H1 (cell line): ENCODE measurements at regions not wholly inside any gene's neighbourhood (a gene's known extent, or its start where the extent isn't known, plus 50 kb on each side); places are given as distances from the start of the nearest gene placed in this dataset.

Experiments used
- CTCF ChIA-PET: fragments of 300-600 bp; sonication (Branson Sonifier 250); formaldehyde crosslinking; loops from one replicate; lab custom pipeline; 2021; ENCODE audit not compliant: partially characterized antibody; lab: Charles Lee
- POLR2A ChIA-PET: fragments of 300-600 bp; sonication (Branson Sonifier 250); formaldehyde crosslinking; loops from one replicate; lab custom pipeline; 2021; ENCODE audit warnings: inconsistent platforms; ENCODE audit not compliant: partially characterized antibody; lab: Charles Lee
- DNase-seq, 2 experiments: peaks; one replicate each; pipeline versions ENCODE4 v3.0.0 to v3.0.0-alpha.2; 2010 to 2022; ENCODE audit warnings: low spot score in 2 of 2, low read depth in 1 of 2, mixed read lengths in 1 of 2
- FAIRE-seq: peaks from 2 replicates; lab custom pipeline; 2011; peaks lifted over from hg19 to GRCh38; lab: Jason Lieb, UNC
- H2AFZ ChIP-seq: 2 replicates; pipeline ENCODE4 v1.8.1; 2012; ENCODE audit warnings: low read length, inconsistent platforms
- H2AK5ac ChIP-seq: 2 replicates; pipeline ENCODE4 v1.6.1; 2013; ENCODE audit warnings: low read depth, low read length
- H2BK120ac ChIP-seq: replicated peaks from 2 replicates; pipeline ENCODE3; 2013; ENCODE audit warnings: low read depth, low read length, inconsistent platforms
- H2BK12ac ChIP-seq: 2 replicates; pipeline ENCODE4 v1.6.1; 2013; ENCODE audit warnings: low read depth, low read length
- H2BK15ac ChIP-seq: 2 replicates; pipeline ENCODE4 v1.6.1; 2013; ENCODE audit warnings: low read length
- H2BK20ac ChIP-seq: 2 replicates; pipeline ENCODE4 v1.6.1; 2013; ENCODE audit warnings: low read length
- H2BK5ac ChIP-seq: 2 replicates; pipeline ENCODE4 v1.6.1; 2013; ENCODE audit warnings: low read depth, low read length
- H3K14ac ChIP-seq: 2 replicates; pipeline ENCODE4 v1.6.1; 2013; ENCODE audit warnings: inconsistent platforms; ENCODE audit not compliant: insufficient read length
- H3K18ac ChIP-seq: 2 replicates; pipeline ENCODE4 v1.6.1; 2013; ENCODE audit warnings: low read length; ENCODE audit errors: extremely low read depth
- H3K23ac ChIP-seq: 2 replicates; pipeline ENCODE4 v1.6.1; 2013; ENCODE audit warnings: inconsistent platforms; ENCODE audit not compliant: insufficient read length
- H3K23me2 ChIP-seq: 2 replicates; pipeline ENCODE4 v1.6.1; 2013; ENCODE audit warnings: low read depth, low read length
- H3K27ac ChIP-seq: 2 replicates; pipeline ENCODE4 v1.6.1; 2011; ENCODE audit warnings: low read depth, low read length, inconsistent platforms
- H3K27me3 ChIP-seq, 4 experiments: replicated peaks in 1 of 4; 1 replicate in 1 of 4; 2 replicates in 3 of 4; pipeline versions ENCODE4 v1.6.1 to v1.8.1; 2011 to 2013; ENCODE audit warnings: low read length in 3 of 4, mild to moderate bottlenecking in 3 of 4, inconsistent platforms in 2 of 4, mixed read lengths in 2 of 4, moderate library complexity in 1 of 4; ENCODE audit not compliant: control insufficient read depth in 3 of 4, insufficient read depth in 3 of 4; ENCODE audit errors: extremely low read depth in 1 of 4
- H3K36me3 ChIP-seq, 4 experiments: 2 replicates each; pipeline versions ENCODE4 v1.6.1 to v1.8.1; 2011 to 2013; ENCODE audit warnings: mild to moderate bottlenecking in 4 of 4, low read length in 3 of 4, moderate library complexity in 2 of 4, control low read depth in 1 of 4, inconsistent platforms in 1 of 4; ENCODE audit not compliant: insufficient read depth in 4 of 4, control insufficient read depth in 2 of 4
- H3K4ac ChIP-seq: replicated peaks from 2 replicates; pipeline ENCODE3; 2013; ENCODE audit warnings: low read length, low read depth, mixed read lengths, inconsistent platforms; ENCODE audit not compliant: insufficient read length
- H3K4me1 ChIP-seq, 4 experiments: replicated peaks in 1 of 4; 1 replicate in 1 of 4; 2 replicates in 3 of 4; pipeline versions ENCODE4 v1.6.1 to v1.8.1; 2011 to 2013; ENCODE audit warnings: low read length in 3 of 4, inconsistent platforms in 2 of 4, mixed read lengths in 1 of 4; ENCODE audit not compliant: insufficient read depth in 4 of 4, control insufficient read depth in 3 of 4
- H3K4me2 ChIP-seq, 2 experiments: 2 replicates each; pipeline versions ENCODE4 v1.6.1 to v1.8.1; 2011 to 2013; ENCODE audit warnings: low read depth in 2 of 2, low read length in 2 of 2, control low read depth in 1 of 2, inconsistent platforms in 1 of 2, mild to moderate bottlenecking in 1 of 2; ENCODE audit not compliant: insufficient read depth in 1 of 2
- H3K4me3 ChIP-seq, 4 experiments: fragments of 200-600, 300-600 bp in 1 of 4; sonication (generic), shearing (Covaris generic), sonication (Bioruptor Twin) in 1 of 4; 2 replicates each; pipeline versions ENCODE4 v1.5.1 to v1.8.1; 2011 to 2016; ENCODE audit warnings: low read length in 4 of 4, low read depth in 3 of 4, control low read depth in 2 of 4, inconsistent platforms in 2 of 4, mild to moderate bottlenecking in 2 of 4, mixed read lengths in 1 of 4, moderate library complexity in 1 of 4; ENCODE audit not compliant: insufficient read depth in 2 of 4; ENCODE audit errors: extremely low read depth in 1 of 4
- H3K56ac ChIP-seq: replicated peaks from 2 replicates; pipeline ENCODE3; 2013; ENCODE audit warnings: low read depth, mild to moderate bottlenecking, mixed read lengths, low read length, inconsistent platforms; ENCODE audit not compliant: insufficient read length
- H3K79me1 ChIP-seq: 2 replicates; pipeline ENCODE4 v1.6.1; 2013; ENCODE audit warnings: low read depth, low read length, control low read depth
- H3K79me2 ChIP-seq, 2 experiments: 2 replicates each; pipeline versions ENCODE4 v1.6.1 to v1.8.1; 2012 to 2013; ENCODE audit warnings: low read length in 2 of 2, mild to moderate bottlenecking in 2 of 2, inconsistent platforms in 1 of 2; ENCODE audit not compliant: insufficient read depth in 2 of 2, control insufficient read depth in 1 of 2
- H3K9ac ChIP-seq, 4 experiments: replicated peaks in 1 of 4; 1 replicate in 1 of 4; 2 replicates in 3 of 4; pipeline versions ENCODE4 v1.6.1 to v1.8.1; 2011 to 2013; ENCODE audit warnings: low read depth in 3 of 4, low read length in 3 of 4, control low read depth in 2 of 4, mild to moderate bottlenecking in 2 of 4, moderate library complexity in 2 of 4, inconsistent platforms in 1 of 4; ENCODE audit errors: extremely low read depth in 1 of 4
- H3K9me3 ChIP-seq, 2 experiments: 2 replicates each; pipeline versions ENCODE4 v1.6.1 to v1.8.1; 2012 to 2013; ENCODE audit warnings: mild to moderate bottlenecking in 2 of 2, moderate library complexity in 2 of 2, control low read depth in 1 of 2, inconsistent platforms in 1 of 2, low read depth in 1 of 2, low read length in 1 of 2, mixed read lengths in 1 of 2; ENCODE audit not compliant: insufficient read depth in 2 of 2
- H4K20me1 ChIP-seq, 2 experiments: replicated peaks in 1 of 2; 2 replicates each; pipeline versions ENCODE3 to v1.8.1; 2011 to 2013; ENCODE audit warnings: inconsistent platforms in 2 of 2, low read length in 2 of 2, mild to moderate bottlenecking in 1 of 2; ENCODE audit not compliant: insufficient read depth in 2 of 2, control insufficient read depth in 1 of 2
- H4K5ac ChIP-seq: 2 replicates; pipeline ENCODE4 v1.6.1; 2013; ENCODE audit warnings: low read length, low read depth, mixed read lengths, inconsistent platforms; ENCODE audit not compliant: insufficient read length
- H4K8ac ChIP-seq: 2 replicates; pipeline ENCODE4 v1.8.0; 2013; ENCODE audit warnings: mild to moderate bottlenecking, moderate library complexity, low read length, inconsistent platforms; ENCODE audit not compliant: insufficient read depth; ENCODE audit errors: extremely low read depth
- H4K91ac ChIP-seq: replicated peaks from 2 replicates; pipeline ENCODE3; 2013; ENCODE audit warnings: low read length, mixed read lengths, inconsistent platforms; ENCODE audit not compliant: insufficient read length
- BRCA1 ChIP-seq: IDR thresholded peaks from 2 replicates; pipeline ENCODE4 v1.6.1; 2012; ENCODE audit warnings: low read depth, low read length, improper control_type of control experiment
- CHD1 ChIP-seq: IDR thresholded peaks from 2 replicates; pipeline ENCODE4 v1.6.1; 2012; ENCODE audit warnings: low read depth, low read length, improper control_type of control experiment
- EP300 ChIP-seq, 2 experiments: IDR thresholded peaks; 1 replicate in 1 of 2; 2 replicates in 1 of 2; pipeline ENCODE4 v1.6.1; 2011 to 2012; ENCODE audit warnings: low read depth in 2 of 2, low read length in 2 of 2, mild to moderate bottlenecking in 2 of 2, borderline replicate concordance in 1 of 2, inconsistent platforms in 1 of 2, moderate library complexity in 1 of 2
- FOSL1 ChIP-seq: IDR thresholded peaks from 2 replicates; pipeline ENCODE4 v1.6.1; 2011; ENCODE audit warnings: mild to moderate bottlenecking, low read depth, low read length, moderate library complexity; ENCODE audit not compliant: insufficient read depth
- NRF1 ChIP-seq: IDR thresholded peaks from 2 replicates; pipeline ENCODE4 v1.6.1; 2011; ENCODE audit warnings: mild to moderate bottlenecking, low read depth, low read length, improper control_type of control experiment
- TBP ChIP-seq: IDR thresholded peaks from 2 replicates; pipeline ENCODE4 v1.6.1; 2011; ENCODE audit warnings: low read depth, low read length, improper control_type of control experiment
- TCF12 ChIP-seq: IDR thresholded peaks from 2 replicates; pipeline ENCODE4 v1.6.1; 2011; ENCODE audit warnings: low read depth, mild to moderate bottlenecking, low read length
- ZNF274 ChIP-seq: IDR thresholded peaks from 2 replicates; pipeline ENCODE4 v1.7.0; 2012; ENCODE audit warnings: low read length, borderline replicate concordance; ENCODE audit errors: extremely low read depth
- WGBS, 2 experiments: shearing (Covaris generic) in 1 of 2; methylation state at CpG; one replicate each; pipeline versions ENCODE4 v1.1.6 to v1.1.7; 2013 to 2015; ENCODE audit warnings: low lambda C conversion rate in 2 of 2, mixed read lengths in 2 of 2, inconsistent platforms in 1 of 2, low coverage in 1 of 2, missing lambda C conversion rate in 1 of 2; ENCODE audit not compliant: insufficient replicate concordance in 2 of 2, insufficient coverage in 1 of 2, insufficient read length in 1 of 2; ENCODE audit errors: extremely low coverage in 1 of 2, missing lambda C conversion rate in 1 of 2; 5-methylcytosine and 5-hydroxymethylcytosine counted together

- H3K27ac ChIP-seq: no peak overlapping the region
- no peak overlapping the region for H2AFZ ChIP-seq
- no peaks in the 10 kb centered on the region for H3K79me1 ChIP-seq
- no peak for TF ChIP-seq NRF1
- no peak for TF ChIP-seq CHD1
- TF ChIP-seq TBP: no peak
- TF ChIP-seq TCF12: no peak
- no peak for TF ChIP-seq FOSL1
- TF ChIP-seq BRCA1: no peak
- TF ChIP-seq ZNF274: no peak
- TF ChIP-seq EP300 (IDR thresholded peaks at IDR 0.05; ENCODE audit: borderline replicate concordance in 1 of 2, low read depth in 2 of 2, low read length in 2 of 2): no peak
- no peak overlapping the region for H4K5ac ChIP-seq
- no peaks in the 10 kb centered on the region for H3K79me2 ChIP-seq
- no peak for FAIRE-seq
- WGBS, 2 experiments: 92% methylated on average over 4 of the region's 4 CpGs; no CpG with 5 or more reads in 1 of the 2 experiments
- H3K9ac ChIP-seq: no peak overlapping the region
- H2BK120ac ChIP-seq: no peak overlapping the region
- H3K4me2 ChIP-seq: no peak overlapping the region
- no peak overlapping the region for H3K4ac ChIP-seq
- ChIA-PET POLR2A (no interaction called here), CTCF (no interaction called here)
- no peak overlapping the region for H2BK15ac ChIP-seq
- no peak overlapping the region for H3K23ac ChIP-seq
- no peak overlapping the region for H2BK20ac ChIP-seq
- H3K4me1 ChIP-seq: no peaks in the 10 kb centered on the region
- no peak overlapping the region for H3K56ac ChIP-seq
- no peak overlapping the region for H3K14ac ChIP-seq
- H3K36me3 ChIP-seq: no peaks in the 10 kb centered on the region
- no peak overlapping the region for H2BK12ac ChIP-seq
- DNase-seq: no peak
- H3K4me3 ChIP-seq: no peak overlapping the region
- H3K9me3 ChIP-seq: no peaks in the 10 kb centered on the region
- H3K23me2 ChIP-seq: no peaks in the 10 kb centered on the region
- H4K8ac ChIP-seq: no peak overlapping the region
- H4K91ac ChIP-seq: no peak overlapping the region
- H4K20me1 ChIP-seq: no peaks in the 10 kb centered on the region
- no peak overlapping the region; the same call in 1 of the 2 replicates for H2BK5ac ChIP-seq
- H3K18ac ChIP-seq: no peak overlapping the region
- H2AK5ac ChIP-seq: no peak overlapping the region
- no peaks in the 10 kb centered on the region for H3K27me3 ChIP-seq
Observed at GRCh38 chr6:15980801-15981200, 148.1 kb upstream of the MYLIP start.
